ENCODE measurements at regions not wholly inside any gene's neighbourhood (a gene's known extent, or its start where the extent isn't known, plus 50 kb on each side); places are given as distances from the start of the nearest gene placed in this dataset.

- DNase-seq, result no peak
Measured at GRCh38 chr6:28741363-28741762, 182.4 kb downstream of the TRIM27 start.

- peak; percentile 33 for DNase-seq
Measured at GRCh38 chr6:28742668-28743270, 181.0 kb downstream of the TRIM27 start.

- no peak for DNase-seq
Measured at GRCh38 chr6:28743271-28743789, 180.5 kb downstream of the TRIM27 start.

- no peak for DNase-seq
Measured at GRCh38 chr6:28747083-28747630, 176.6 kb downstream of the TRIM27 start.

- peak; percentile 36 for DNase-seq
Measured at GRCh38 chr6:28747631-28748157, 176.1 kb downstream of the TRIM27 start.

GRCh38 chr6:28748192-28748591 is 175.6 kb downstream of the TRIM27 start:
- no peak for DNase-seq

- no peak for DNase-seq
Measured at GRCh38 chr6:28750926-28751458, 172.8 kb downstream of the TRIM27 start.

- no peak for DNase-seq
Measured at GRCh38 chr6:28751514-28751913, 172.3 kb downstream of the TRIM27 start.

GRCh38 chr6:28751963-28752350 is 171.8 kb downstream of the TRIM27 start:
- no peak for DNase-seq

- DNase-seq, result no peak
Measured at GRCh38 chr6:28757429-28758045, 166.2 kb downstream of the TRIM27 start.

- DNase-seq, result peak; percentile 10
Measured at GRCh38 chr6:28758046-28758817, 165.6 kb downstream of the TRIM27 start.

- no peak for DNase-seq
Measured at GRCh38 chr6:28758818-28759235, 165.0 kb downstream of the TRIM27 start.

- DNase-seq, result no peak
Measured at GRCh38 chr6:28764014-28764723, 159.6 kb downstream of the TRIM27 start.

- no peak for DNase-seq
Measured at GRCh38 chr6:28764761-28765282, 159.0 kb downstream of the TRIM27 start.

GRCh38 chr6:28765978-28766351 is 157.8 kb downstream of the TRIM27 start:
- DNase-seq, result no peak

GRCh38 chr6:28766426-28766825 is 157.4 kb downstream of the TRIM27 start:
- DNase-seq, result no peak

- no peak for DNase-seq
Measured at GRCh38 chr6:28767133-28767532, 156.7 kb downstream of the TRIM27 start.

GRCh38 chr6:28767691-28768090 is 156.1 kb downstream of the TRIM27 start:
- no peak for DNase-seq

GRCh38 chr6:28768187-28768913 is 155.4 kb downstream of the TRIM27 start:
- DNase-seq, result no peak

GRCh38 chr6:28769626-28770402 is 154.0 kb downstream of the TRIM27 start:
- DNase-seq, result peak; percentile 11

Measured in dermis blood vessel endothelial cell (primary cell).